ENCODE measurements at regions not wholly inside any gene's neighbourhood (a gene's known extent, or its start where the extent isn't known, plus 50 kb on each side); places are given as distances from the start of the nearest gene placed in this dataset.

GRCh38 chr2:111678651-111679050 lies 205.3 kb downstream of the ANAPC1 start:
- whole genome bisulfite sequencing (ENCODE audit: insufficient coverage) = 50% methylated on average over 2 of the region's 5 CpGs

GRCh38 chr2:111679202-111679601 lies 204.8 kb downstream of the ANAPC1 start:
- H3K27me3 ChIP-seq (replicated peaks in 1 of 2; ENCODE audit: control insufficient read depth in 2 of 2, extremely low read depth in 1 of 2, insufficient read depth in 2 of 2, low read length in 1 of 2) = peaks cover 0 to 6% of the 10 kb centered on the region in 2 experiments
- ChIA-PET CTCF (no interaction called here), POLR2A (no interaction called here)
- no peak overlapping the region for H3K27ac Mint-ChIP-seq
- 93% methylated on average over 2 of the region's 2 CpGs for WGBS (ENCODE audit: insufficient coverage)
- no peaks in the 10 kb centered on the region for H3K9me3 ChIP-seq
- no peaks in the 10 kb centered on the region for H3K4me1 ChIP-seq (ENCODE audit: control insufficient read depth in 1 of 2, extremely low read depth in 1 of 2, insufficient read depth in 2 of 2, low read length in 2 of 2)
- H3K4me1 Mint-ChIP-seq = peaks cover 0 to 3% (median 0%) of the 10 kb centered on the region in 3 donors
- no peaks in the 10 kb centered on the region for H3K9me3 Mint-ChIP-seq
- no peak overlapping the region for H3K27ac ChIP-seq (ENCODE audit: low read length)
- H3K4me3 Mint-ChIP-seq = no peak overlapping the region
- H3K4me3 ChIP-seq (ENCODE audit: control insufficient read depth in 1 of 2, extremely low read depth in 1 of 2, low read length in 1 of 2) = no peak overlapping the region
- DNase-seq = no peak
- H3K36me3 ChIP-seq (ENCODE audit: control insufficient read depth in 2 of 2, extremely low read depth in 1 of 2, insufficient read depth in 1 of 2, low read length in 1 of 2) = no peaks in the 10 kb centered on the region
- no peaks in the 10 kb centered on the region for H3K27me3 Mint-ChIP-seq
- ATAC-seq (replicated peaks in 1 of 4) = no peak
- no peaks in the 10 kb centered on the region for H3K36me3 Mint-ChIP-seq

More at GRCh38 chr2:111678651-111679050, 205.3 kb downstream of the ANAPC1 start:
- Histone ChIP-seq H3K4me1 (ENCODE audit: control insufficient read depth in 1 of 2, extremely low read depth in 1 of 2, insufficient read depth in 2 of 2, low read length in 2 of 2) (no peaks in the 10 kb centered on the region), H3K4me3 (ENCODE audit: control insufficient read depth in 1 of 2, extremely low read depth in 1 of 2, low read length in 1 of 2) (no peak overlapping the region), H3K27me3 (replicated peaks in 1 of 2; ENCODE audit: control insufficient read depth in 2 of 2, extremely low read depth in 1 of 2, insufficient read depth in 2 of 2, low read length in 1 of 2) (peaks cover 0 to 7% of the 10 kb centered on the region in 2 experiments), H3K36me3 (ENCODE audit: control insufficient read depth in 2 of 2, extremely low read depth in 1 of 2, insufficient read depth in 1 of 2, low read length in 1 of 2) (no peaks in the 10 kb centered on the region), H3K27ac (ENCODE audit: low read length) (no peak overlapping the region), H3K9me3 (no peaks in the 10 kb centered on the region)
- CTCF ChIA-PET = no interaction called here
- no peaks in the 10 kb centered on the region for H3K9me3 Mint-ChIP-seq
- peaks cover 0 to 3% (median 0%) of the 10 kb centered on the region in 3 donors for H3K4me1 Mint-ChIP-seq
- no peak for DNase-seq
- POLR2A ChIA-PET = no interaction called here
- ATAC-seq (replicated peaks in 1 of 4) = no peak
- H3K27ac Mint-ChIP-seq = no peak overlapping the region
- no peaks in the 10 kb centered on the region for H3K36me3 Mint-ChIP-seq
- H3K27me3 Mint-ChIP-seq = no peaks in the 10 kb centered on the region
- no peak overlapping the region for H3K4me3 Mint-ChIP-seq

- Histone ChIP-seq H3K36me3 (ENCODE audit: control insufficient read depth in 2 of 2, extremely low read depth in 1 of 2, insufficient read depth in 1 of 2, low read length in 1 of 2) (no peaks in the 10 kb centered on the region), H3K4me1 (ENCODE audit: control insufficient read depth in 1 of 2, extremely low read depth in 1 of 2, insufficient read depth in 2 of 2, low read length in 2 of 2) (no peaks in the 10 kb centered on the region), H3K27ac (ENCODE audit: low read length) (no peak overlapping the region), H3K27me3 (replicated peaks in 1 of 2; ENCODE audit: control insufficient read depth in 2 of 2, extremely low read depth in 1 of 2, insufficient read depth in 2 of 2, low read length in 1 of 2) (peaks cover 0 to 3% of the 10 kb centered on the region in 2 experiments), H3K9me3 (no peaks in the 10 kb centered on the region), H3K4me3 (ENCODE audit: control insufficient read depth in 1 of 2, extremely low read depth in 1 of 2, low read length in 1 of 2) (no peak overlapping the region)
- H3K27me3 Mint-ChIP-seq = no peaks in the 10 kb centered on the region
- no peaks in the 10 kb centered on the region for H3K36me3 Mint-ChIP-seq
- H3K4me1 Mint-ChIP-seq = no peaks in the 10 kb centered on the region
- POLR2A ChIA-PET = no interaction called here
- CTCF ChIA-PET = no interaction called here
- no peak overlapping the region for H3K27ac Mint-ChIP-seq
- DNase-seq = no peak
- no peaks in the 10 kb centered on the region for H3K9me3 Mint-ChIP-seq
- H3K4me3 Mint-ChIP-seq = no peak overlapping the region
- no CpG with 5 or more reads among the region's 3 CpGs for WGBS (ENCODE audit: insufficient coverage)
- no peak for ATAC-seq (replicated peaks in 1 of 4)
Observed at GRCh38 chr2:111684611-111685010, 199.4 kb downstream of the ANAPC1 start.

GRCh38 chr2:111685342-111685741 lies 198.7 kb downstream of the ANAPC1 start:
- no peaks in the 10 kb centered on the region for H3K36me3 Mint-ChIP-seq
- H3K9me3 Mint-ChIP-seq = no peaks in the 10 kb centered on the region
- no peaks in the 10 kb centered on the region for H3K9me3 ChIP-seq
- H3K27me3 Mint-ChIP-seq = no peaks in the 10 kb centered on the region
- no peaks in the 10 kb centered on the region for H3K27me3 ChIP-seq (replicated peaks in 1 of 2; ENCODE audit: control insufficient read depth in 2 of 2, extremely low read depth in 1 of 2, insufficient read depth in 2 of 2, low read length in 1 of 2)
- CTCF ChIA-PET = interaction anchor here in 1 of 2 donors (0.6 kb wide), 2 partner anchors 60 to 831 kb away, joined by 3 to 6 read pairs; no protein-coding TSS in a partner anchor
- H3K36me3 ChIP-seq (ENCODE audit: control insufficient read depth in 2 of 2, extremely low read depth in 1 of 2, insufficient read depth in 1 of 2, low read length in 1 of 2) = no peaks in the 10 kb centered on the region
- POLR2A ChIA-PET = no interaction called here
- ATAC-seq (replicated peaks in 1 of 4) (no peak), DNase-seq (no peak)
- no peak overlapping the region for H3K27ac Mint-ChIP-seq
- H3K4me3 Mint-ChIP-seq = no peak overlapping the region
- H3K27ac ChIP-seq (ENCODE audit: low read length) = no peak overlapping the region
- no peak overlapping the region for H3K4me3 ChIP-seq (ENCODE audit: control insufficient read depth in 1 of 2, extremely low read depth in 1 of 2, low read length in 1 of 2)
- no peaks in the 10 kb centered on the region for H3K4me1 Mint-ChIP-seq
- no peaks in the 10 kb centered on the region for H3K4me1 ChIP-seq (ENCODE audit: control insufficient read depth in 1 of 2, extremely low read depth in 1 of 2, insufficient read depth in 2 of 2, low read length in 2 of 2)

- Mint-ChIP-seq H3K4me3 (no peak overlapping the region), H3K36me3 (no peaks in the 10 kb centered on the region), H3K27me3 (no peaks in the 10 kb centered on the region), H3K4me1 (no peaks in the 10 kb centered on the region), H3K27ac (no peak overlapping the region), H3K9me3 (no peaks in the 10 kb centered on the region)
- H3K9me3 ChIP-seq = no peaks in the 10 kb centered on the region
- DNase-seq (no peak), ATAC-seq (replicated peaks in 1 of 4) (no peak)
- H3K27ac ChIP-seq (ENCODE audit: low read length) = no peak overlapping the region
- CTCF ChIA-PET = no interaction called here
- 90% methylated on average over 3 of the region's 4 CpGs for WGBS (ENCODE audit: insufficient coverage)
- H3K4me3 ChIP-seq (ENCODE audit: control insufficient read depth in 1 of 2, extremely low read depth in 1 of 2, low read length in 1 of 2) = no peak overlapping the region
- POLR2A ChIA-PET = no interaction called here
- no peaks in the 10 kb centered on the region for H3K36me3 ChIP-seq (ENCODE audit: control insufficient read depth in 2 of 2, extremely low read depth in 1 of 2, insufficient read depth in 1 of 2, low read length in 1 of 2)
- H3K4me1 ChIP-seq (ENCODE audit: control insufficient read depth in 1 of 2, extremely low read depth in 1 of 2, insufficient read depth in 2 of 2, low read length in 2 of 2) = no peaks in the 10 kb centered on the region
- no peaks in the 10 kb centered on the region for H3K27me3 ChIP-seq (replicated peaks in 1 of 2; ENCODE audit: control insufficient read depth in 2 of 2, extremely low read depth in 1 of 2, insufficient read depth in 2 of 2, low read length in 1 of 2)
Observed at GRCh38 chr2:111686994-111687393, 197.0 kb downstream of the ANAPC1 start.

GRCh38 chr2:111687911-111688310 lies 196.1 kb downstream of the ANAPC1 start:
- H3K27me3 Mint-ChIP-seq = no peaks in the 10 kb centered on the region
- Histone ChIP-seq H3K27me3 (replicated peaks in 1 of 2; ENCODE audit: control insufficient read depth in 2 of 2, extremely low read depth in 1 of 2, insufficient read depth in 2 of 2, low read length in 1 of 2) (no peaks in the 10 kb centered on the region), H3K4me1 (ENCODE audit: control insufficient read depth in 1 of 2, extremely low read depth in 1 of 2, insufficient read depth in 2 of 2, low read length in 2 of 2) (no peaks in the 10 kb centered on the region), H3K4me3 (ENCODE audit: control insufficient read depth in 1 of 2, extremely low read depth in 1 of 2, low read length in 1 of 2) (no peak overlapping the region), H3K36me3 (ENCODE audit: control insufficient read depth in 2 of 2, extremely low read depth in 1 of 2, insufficient read depth in 1 of 2, low read length in 1 of 2) (no peaks in the 10 kb centered on the region), H3K9me3 (no peaks in the 10 kb centered on the region), H3K27ac (ENCODE audit: low read length) (no peak overlapping the region)
- POLR2A ChIA-PET = no interaction called here
- H3K27ac Mint-ChIP-seq = no peak overlapping the region
- no peak for DNase-seq
- no peaks in the 10 kb centered on the region for H3K4me1 Mint-ChIP-seq
- WGBS (ENCODE audit: insufficient coverage) = 84% methylated on average over 9 of the region's 11 CpGs
- no peaks in the 10 kb centered on the region for H3K9me3 Mint-ChIP-seq
- H3K4me3 Mint-ChIP-seq = no peak overlapping the region
- H3K36me3 Mint-ChIP-seq = no peaks in the 10 kb centered on the region
- no peak for ATAC-seq (replicated peaks in 1 of 4)
- CTCF ChIA-PET = no interaction called here

GRCh38 chr2:111688482-111688881 lies 195.5 kb downstream of the ANAPC1 start:
- CTCF ChIA-PET = no interaction called here
- H3K4me1 ChIP-seq (ENCODE audit: control insufficient read depth in 1 of 2, extremely low read depth in 1 of 2, insufficient read depth in 2 of 2, low read length in 2 of 2) = no peaks in the 10 kb centered on the region
- Mint-ChIP-seq H3K27ac (no peak overlapping the region), H3K4me3 (no peak overlapping the region), H3K9me3 (no peaks in the 10 kb centered on the region), H3K4me1 (no peaks in the 10 kb centered on the region), H3K27me3 (no peaks in the 10 kb centered on the region), H3K36me3 (no peaks in the 10 kb centered on the region)
- ATAC-seq (replicated peaks in 1 of 4) = no peak
- no peaks in the 10 kb centered on the region for H3K27me3 ChIP-seq (replicated peaks in 1 of 2; ENCODE audit: control insufficient read depth in 2 of 2, extremely low read depth in 1 of 2, insufficient read depth in 2 of 2, low read length in 1 of 2)
- H3K36me3 ChIP-seq (ENCODE audit: control insufficient read depth in 2 of 2, extremely low read depth in 1 of 2, insufficient read depth in 1 of 2, low read length in 1 of 2) = no peaks in the 10 kb centered on the region
- H3K4me3 ChIP-seq (ENCODE audit: control insufficient read depth in 1 of 2, extremely low read depth in 1 of 2, low read length in 1 of 2) = no peak overlapping the region
- no peak overlapping the region for H3K27ac ChIP-seq (ENCODE audit: low read length)
- no peak for DNase-seq
- POLR2A ChIA-PET = no interaction called here
- WGBS (ENCODE audit: insufficient coverage) = 80% methylated on average over 1 of the region's 9 CpGs
- no peaks in the 10 kb centered on the region for H3K9me3 ChIP-seq

Measured in T-cell (primary cell).